Naive thymus-derived CD4-positive, alpha-beta T cell (primary cell): ENCODE measurements at regions not wholly inside any gene's neighbourhood (a gene's known extent, or its start where the extent isn't known, plus 50 kb on each side); places are given as distances from the start of the nearest gene placed in this dataset.

Experiments
- ATAC-seq: fragments of 150-1000 bp; cut with Tn5 transposase; 2 replicates; pipeline ENCODE4 v1.10.0; 2021; ENCODE audit warnings: mild to moderate bottlenecking, moderate library complexity
- CTCF ChIA-PET: fragments of 350-600 bp; sonication (Branson Sonifier 250); formaldehyde crosslinking; loops from one replicate; lab custom pipeline; 2021; ENCODE audit warnings: antibody characterized with exemption; lab: Charles Lee
- POLR2A ChIA-PET: fragments of 350-600 bp; sonication (Branson Sonifier 250); formaldehyde crosslinking; loops from one replicate; lab custom pipeline; 2021; ENCODE audit warnings: antibody characterized with exemption, inconsistent platforms; lab: Charles Lee
- DNase-seq, 9 donors: peaks; one replicate each; pipeline versions ENCODE4 v3.0.0 to v3.0.0-alpha.2; 2020 to 2022; ENCODE audit warnings: mixed read lengths in 1 of 9
- H3K27ac ChIP-seq: one replicate; pipeline ENCODE4 v1.7.0; 2013; ENCODE audit warnings: mild to moderate bottlenecking, low read depth, low read length, moderate library complexity
- H3K27me3 ChIP-seq, 2 donors: one replicate each; pipeline ENCODE4 v1.7.0; 2013; ENCODE audit warnings: low read length in 2 of 2, mild to moderate bottlenecking in 2 of 2, moderate library complexity in 2 of 2; ENCODE audit not compliant: control insufficient read depth in 2 of 2, insufficient read depth in 2 of 2
- H3K36me3 ChIP-seq, 3 experiments: 1 replicate in 2 of 3; 2 replicates in 1 of 3; pipeline ENCODE4 v1.7.0; 2013; ENCODE audit warnings: low read length in 3 of 3, mild to moderate bottlenecking in 3 of 3, moderate library complexity in 1 of 3; ENCODE audit not compliant: insufficient read depth in 3 of 3, control insufficient read depth in 2 of 3
- H3K4me1 ChIP-seq, 2 donors: one replicate each; pipeline ENCODE4 v1.7.0; 2013; ENCODE audit warnings: low read length in 2 of 2, mild to moderate bottlenecking in 2 of 2, moderate library complexity in 1 of 2; ENCODE audit not compliant: control insufficient read depth in 2 of 2, insufficient read depth in 2 of 2
- H3K4me3 ChIP-seq: 2 replicates; pipeline ENCODE4 v1.7.0; 2013; ENCODE audit warnings: mild to moderate bottlenecking, low read length
- H3K9me3 ChIP-seq, 3 experiments: 1 replicate in 2 of 3; 2 replicates in 1 of 3; pipeline ENCODE4 v1.7.0; 2013; ENCODE audit warnings: low read length in 3 of 3; ENCODE audit not compliant: control insufficient read depth in 2 of 3
- H3K27ac Mint-ChIP-seq, 9 donors: one replicate each; pipeline ENCODE4 v1.8.0; 2020 to 2022; ENCODE audit warnings: mixed read lengths in 9 of 9, mild to moderate bottlenecking in 8 of 9, moderate library complexity in 5 of 9, inconsistent platforms in 2 of 9
- H3K27me3 Mint-ChIP-seq, 5 donors: one replicate each; pipeline ENCODE4 v1.8.0; 2021 to 2022; ENCODE audit warnings: mixed read lengths in 5 of 5, mild to moderate bottlenecking in 1 of 5
- H3K36me3 Mint-ChIP-seq, 5 donors: one replicate each; pipeline ENCODE4 v1.8.0; 2020 to 2022; ENCODE audit warnings: mixed read lengths in 5 of 5, mild to moderate bottlenecking in 3 of 5, inconsistent platforms in 1 of 5
- H3K4me1 Mint-ChIP-seq, 7 donors: one replicate each; pipeline ENCODE4 v1.8.0; 2020 to 2022; ENCODE audit warnings: mixed read lengths in 7 of 7, mild to moderate bottlenecking in 3 of 7, inconsistent platforms in 1 of 7
- H3K4me3 Mint-ChIP-seq, 10 donors: one replicate each; pipeline ENCODE4 v1.8.0; 2020 to 2022; ENCODE audit warnings: mild to moderate bottlenecking in 10 of 10, mixed read lengths in 10 of 10, moderate library complexity in 6 of 10, inconsistent platforms in 2 of 10
- H3K9me3 Mint-ChIP-seq, 11 donors: one replicate each; pipeline ENCODE4 v1.8.0; 2020 to 2022; ENCODE audit warnings: mixed read lengths in 11 of 11, mild to moderate bottlenecking in 4 of 11, inconsistent platforms in 1 of 11, moderate library complexity in 1 of 11
- intact Hi-C, 2 donors: fragments of 100-400 bp; cut with micrococcal nuclease; formaldehyde crosslinking; loops; one replicate each; pipeline ENCODE4 v1.15.1; 2023

- intact Hi-C loops = no loop called here
- ChIA-PET POLR2A (no interaction called here), CTCF (no interaction called here)
- no peaks in the 10 kb centered on the region for H3K36me3 Mint-ChIP-seq
- ATAC-seq = no peak
- H3K27me3 Mint-ChIP-seq = peaks cover 0 to 9% (median 2%) of the 10 kb centered on the region in 5 donors
- H3K36me3 ChIP-seq = no peaks in the 10 kb centered on the region
- no peak overlapping the region for H3K27ac Mint-ChIP-seq
- peaks cover 0 to 4% (median 0%) of the 10 kb centered on the region in 11 donors for H3K9me3 Mint-ChIP-seq
- H3K4me3 Mint-ChIP-seq = no peak overlapping the region
- no peaks in the 10 kb centered on the region for H3K4me1 ChIP-seq
- no peak for DNase-seq
- H3K27me3 ChIP-seq = no peaks in the 10 kb centered on the region
- no peak overlapping the region for H3K27ac ChIP-seq
- H3K4me1 Mint-ChIP-seq = no peaks in the 10 kb centered on the region
- no peak overlapping the region for H3K4me3 ChIP-seq
- no peaks in the 10 kb centered on the region for H3K9me3 ChIP-seq
Observed at GRCh38 chr2:167871286-167871685, 376.1 kb downstream of the STK39 start.

GRCh38 chr2:167869200-167869599 is 378.2 kb downstream of the STK39 start:
- H3K4me1 Mint-ChIP-seq = no peaks in the 10 kb centered on the region
- no peaks in the 10 kb centered on the region for H3K36me3 ChIP-seq
- no peak overlapping the region for H3K4me3 ChIP-seq
- H3K4me1 ChIP-seq = no peaks in the 10 kb centered on the region
- POLR2A ChIA-PET = no interaction called here
- intact Hi-C loops = no loop called here
- H3K27ac ChIP-seq = no peak overlapping the region
- no peaks in the 10 kb centered on the region for H3K9me3 ChIP-seq
- no peak overlapping the region for H3K4me3 Mint-ChIP-seq
- ATAC-seq (no peak), DNase-seq (no peak)
- H3K27me3 Mint-ChIP-seq = peaks cover 0 to 5% (median 2%) of the 10 kb centered on the region in 5 donors
- CTCF ChIA-PET = no interaction called here
- no peaks in the 10 kb centered on the region for H3K27me3 ChIP-seq
- no peak overlapping the region for H3K27ac Mint-ChIP-seq
- no peaks in the 10 kb centered on the region for H3K36me3 Mint-ChIP-seq
- peaks cover 0 to 4% (median 0%) of the 10 kb centered on the region in 11 donors for H3K9me3 Mint-ChIP-seq

- Histone ChIP-seq H3K9me3 (no peaks in the 10 kb centered on the region), H3K27ac (no peak overlapping the region), H3K36me3 (no peaks in the 10 kb centered on the region), H3K4me1 (no peaks in the 10 kb centered on the region), H3K4me3 (no peak overlapping the region), H3K27me3 (no peaks in the 10 kb centered on the region)
- H3K36me3 Mint-ChIP-seq = no peaks in the 10 kb centered on the region
- peaks cover 0 to 11% (median 0%) of the 10 kb centered on the region in 5 donors for H3K27me3 Mint-ChIP-seq
- peaks cover 0 to 13% (median 0%) of the 10 kb centered on the region in 7 donors for H3K4me1 Mint-ChIP-seq
- no peak for DNase-seq
- ChIA-PET CTCF (interaction anchor here (0.6 kb wide), 1 partner anchor 60 kb away, joined by 3 read pairs; no protein-coding TSS in a partner anchor), POLR2A (no interaction called here)
- no peak for ATAC-seq
- no peak overlapping the region for H3K4me3 Mint-ChIP-seq
- no peak overlapping the region for H3K27ac Mint-ChIP-seq
- intact Hi-C loops = no loop called here
- peaks cover 0 to 4% (median 0%) of the 10 kb centered on the region in 11 donors for H3K9me3 Mint-ChIP-seq
Observed at GRCh38 chr2:167863377-167863776, 384.0 kb downstream of the STK39 start.

GRCh38 chr2:167862782-167863181 is 384.6 kb downstream of the STK39 start:
- no peak overlapping the region for H3K4me3 ChIP-seq
- H3K27ac Mint-ChIP-seq = no peak overlapping the region
- no peaks in the 10 kb centered on the region for H3K36me3 ChIP-seq
- ATAC-seq (no peak), DNase-seq (no peak)
- H3K9me3 Mint-ChIP-seq = peaks cover 0 to 4% (median 0%) of the 10 kb centered on the region in 11 donors
- peaks cover 0 to 13% (median 0%) of the 10 kb centered on the region in 7 donors for H3K4me1 Mint-ChIP-seq
- peaks cover 0 to 11% (median 0%) of the 10 kb centered on the region in 5 donors for H3K27me3 Mint-ChIP-seq
- H3K27ac ChIP-seq = no peak overlapping the region
- ChIA-PET POLR2A (no interaction called here), CTCF (no interaction called here)
- intact Hi-C loops = no loop called here
- no peaks in the 10 kb centered on the region for H3K36me3 Mint-ChIP-seq
- no peaks in the 10 kb centered on the region for H3K4me1 ChIP-seq
- no peaks in the 10 kb centered on the region for H3K9me3 ChIP-seq
- H3K27me3 ChIP-seq = no peaks in the 10 kb centered on the region
- H3K4me3 Mint-ChIP-seq = no peak overlapping the region

- POLR2A ChIA-PET = no interaction called here
- intact Hi-C loops = no loop called here
- ATAC-seq = no peak
- Mint-ChIP-seq H3K36me3 (no peaks in the 10 kb centered on the region), H3K27me3 (peaks cover 0 to 11% (median 0%) of the 10 kb centered on the region in 5 donors), H3K4me1 (peaks cover 0 to 13% (median 0%) of the 10 kb centered on the region in 7 donors), H3K9me3 (peaks cover 0 to 4% (median 0%) of the 10 kb centered on the region in 11 donors), H3K4me3 (no peak overlapping the region), H3K27ac (no peak overlapping the region)
- Histone ChIP-seq H3K36me3 (no peaks in the 10 kb centered on the region), H3K4me1 (no peaks in the 10 kb centered on the region), H3K27ac (no peak overlapping the region), H3K27me3 (no peaks in the 10 kb centered on the region), H3K4me3 (no peak overlapping the region), H3K9me3 (no peaks in the 10 kb centered on the region)
- CTCF ChIA-PET = no interaction called here
- no peak for DNase-seq
Observed at GRCh38 chr2:167862296-167862695, 385.1 kb downstream of the STK39 start.

- H3K27ac Mint-ChIP-seq = no peak overlapping the region
- H3K4me3 ChIP-seq = no peak overlapping the region
- no peak overlapping the region for H3K4me3 Mint-ChIP-seq
- H3K27me3 ChIP-seq = no peaks in the 10 kb centered on the region
- ChIA-PET CTCF (no interaction called here), POLR2A (no interaction called here)
- intact Hi-C loops = no loop called here
- no peaks in the 10 kb centered on the region for H3K4me1 ChIP-seq
- H3K9me3 ChIP-seq = no peaks in the 10 kb centered on the region
- H3K27me3 Mint-ChIP-seq = peaks cover 0 to 15% (median 0%) of the 10 kb centered on the region in 5 donors
- no peaks in the 10 kb centered on the region for H3K36me3 Mint-ChIP-seq
- H3K36me3 ChIP-seq = no peaks in the 10 kb centered on the region
- H3K4me1 Mint-ChIP-seq = peaks cover 0 to 13% (median 0%) of the 10 kb centered on the region in 7 donors
- no peak overlapping the region for H3K27ac ChIP-seq
- peaks cover 0 to 4% (median 0%) of the 10 kb centered on the region in 11 donors for H3K9me3 Mint-ChIP-seq
- DNase-seq (no peak), ATAC-seq (no peak)
Observed at GRCh38 chr2:167861574-167862193, 385.7 kb downstream of the STK39 start.

- Histone ChIP-seq H3K4me3 (no peak overlapping the region), H3K27me3 (no peaks in the 10 kb centered on the region), H3K4me1 (no peaks in the 10 kb centered on the region), H3K27ac (no peak overlapping the region), H3K36me3 (no peaks in the 10 kb centered on the region), H3K9me3 (no peaks in the 10 kb centered on the region)
- intact Hi-C loops = no loop called here
- H3K36me3 Mint-ChIP-seq = no peaks in the 10 kb centered on the region
- ATAC-seq (no peak), DNase-seq (no peak)
- H3K27me3 Mint-ChIP-seq = peaks cover 0 to 23% (median 5%) of the 10 kb centered on the region in 5 donors
- ChIA-PET POLR2A (no interaction called here), CTCF (no interaction called here)
- no peak overlapping the region for H3K27ac Mint-ChIP-seq
- peaks cover 0 to 2% (median 0%) of the 10 kb centered on the region in 11 donors for H3K9me3 Mint-ChIP-seq
- peaks cover 0 to 13% (median 0%) of the 10 kb centered on the region in 7 donors for H3K4me1 Mint-ChIP-seq
- no peak overlapping the region for H3K4me3 Mint-ChIP-seq
Observed at GRCh38 chr2:167860082-167860481, 387.3 kb downstream of the STK39 start.
